NT2/D1 (cell line): ENCODE measurements at regions not wholly inside any gene's neighbourhood (a gene's known extent, or its start where the extent isn't known, plus 50 kb on each side); places are given as distances from the start of the nearest gene placed in this dataset.

Source experiments
- YY1 ChIP-seq: IDR thresholded peaks from 2 replicates; pipeline ENCODE4 v1.6.1; 2011; ENCODE audit not compliant: insufficient read length, insufficient read depth
- ZNF274 ChIP-seq: IDR thresholded peaks from 2 replicates; pipeline ENCODE4 v1.6.1; 2011; ENCODE audit warnings: mild to moderate bottlenecking, low read depth, low read length

DNA sequence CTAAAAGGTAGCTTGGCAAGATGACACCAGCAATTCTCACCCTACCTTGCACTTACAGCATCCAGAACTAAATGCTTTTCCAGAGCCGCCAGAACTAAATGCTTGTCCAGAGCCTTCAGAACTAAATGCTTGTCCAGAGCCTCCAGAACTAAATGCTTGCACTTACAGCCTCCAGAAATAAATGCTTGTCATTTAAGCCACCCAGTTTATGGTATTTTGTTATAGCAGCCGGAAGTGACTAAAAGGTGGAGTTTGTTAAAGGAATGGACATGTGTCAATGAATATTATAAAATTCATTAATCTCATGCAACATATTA is 133.5 kb downstream of the GPX5 start:
- TF ChIP-seq YY1 (no peak), ZNF274 (no peak)
